PC-3 (cell line): ENCODE measurements at regions not wholly inside any gene's neighbourhood (a gene's known extent, or its start where the extent isn't known, plus 50 kb on each side); places are given as distances from the start of the nearest gene placed in this dataset.

Experiments
- ATAC-seq: fragments of 200-7000 bp; cut with Tn5 transposase; 2 replicates; pipeline ENCODE4 v1.9.1; 2020; ENCODE audit warnings: mild to moderate bottlenecking, moderate library complexity
- BruUV-seq: library from RNA; stranded (reverse); fragments of 400-500 nt; replicated peaks from 2 replicates; lab custom pipeline; 2021; lab: Mats Ljungman, UMichigan
- CTCF ChIA-PET: fragments of 300-600 bp; sonication (Branson Sonifier 250); formaldehyde crosslinking; loops from one replicate; lab custom pipeline; 2022; ENCODE audit warnings: antibody characterized with exemption; lab: Charles Lee
- POLR2A ChIA-PET: fragments of 300-600 bp; sonication (Branson Sonifier 250); formaldehyde crosslinking; loops from one replicate; lab custom pipeline; 2022; ENCODE audit warnings: antibody characterized with exemption; ENCODE audit not compliant: unreplicated experiment; lab: Charles Lee
- DNase-seq: peaks from one replicate; pipeline ENCODE4 v3.0.0-alpha.2; 2015
- H2AFZ ChIP-seq: fragments of 300-600 bp; sonication (generic); 2 replicates; pipeline ENCODE4 v1.6.0; 2016; ENCODE audit warnings: antibody characterized with exemption, low read length
- H3F3A ChIP-seq: fragments of 300-600 bp; sonication (generic); one replicate; pipeline ENCODE4 v1.6.0; 2017; ENCODE audit warnings: antibody characterized with exemption, low read length, control low read depth, mild to moderate bottlenecking; ENCODE audit not compliant: unreplicated experiment
- H3K27ac ChIP-seq: fragments of 300-600 bp; sonication (generic); 2 replicates; pipeline ENCODE4 v1.5.1; 2016; ENCODE audit warnings: mild to moderate bottlenecking, low read length
- H3K27me3 ChIP-seq: fragments of 300-600 bp; sonication (generic); 2 replicates; pipeline ENCODE4 v1.6.1; 2016; ENCODE audit warnings: low read length, mixed read lengths
- H3K36me3 ChIP-seq: fragments of 300-600 bp; sonication (generic); 2 replicates; pipeline ENCODE4 v1.6.1; 2016; ENCODE audit warnings: low read depth, mixed run types, low read length, mixed read lengths
- H3K4me1 ChIP-seq: fragments of 300-600 bp; sonication (generic); 2 replicates; pipeline ENCODE4 v1.5.1; 2016; ENCODE audit warnings: low read length; ENCODE audit not compliant: insufficient read depth
- H3K4me2 ChIP-seq: fragments of 300-600 bp; sonication (generic); 2 replicates; pipeline ENCODE4 v1.6.0; 2016; ENCODE audit warnings: low read length
- H3K4me3 ChIP-seq: fragments of 300-600 bp; sonication (generic); 2 replicates; pipeline ENCODE4 v1.5.1; 2016; ENCODE audit warnings: mild to moderate bottlenecking, low read length, mixed read lengths
- H3K79me2 ChIP-seq: fragments of 300-600 bp; sonication (generic); 2 replicates; pipeline ENCODE4 v1.6.1; 2017; ENCODE audit warnings: low read length, mixed read lengths
- H3K9ac ChIP-seq: fragments of 300-600 bp; sonication (generic); 2 replicates; pipeline ENCODE4 v1.6.0; 2016; ENCODE audit warnings: mild to moderate bottlenecking, low read length
- H3K9me2 ChIP-seq: fragments of 300-600 bp; sonication (generic); replicated peaks from 2 replicates; pipeline ENCODE4 v1.6.1; 2016; ENCODE audit warnings: mixed run types, low read length, mixed read lengths
- H3K9me3 ChIP-seq: fragments of 300-600 bp; sonication (generic); 2 replicates; pipeline ENCODE4 v1.6.1; 2016; ENCODE audit warnings: low read length, mixed read lengths
- H4K20me1 ChIP-seq: fragments of 300-600 bp; sonication (generic); 2 replicates; pipeline ENCODE4 v1.6.1; 2016; ENCODE audit warnings: low read length, mixed read lengths
- CTCF ChIP-seq: fragments of 300-600 bp; sonication (generic); conservative IDR thresholded peaks from 2 replicates; pipeline ENCODE4 v1.5.1; 2017; ENCODE audit warnings: antibody characterized with exemption, low read depth, mild to moderate bottlenecking, low read length
- EZH2 ChIP-seq: fragments of 300-600 bp; sonication (generic); IDR thresholded peaks from one replicate; pipeline ENCODE4 v1.6.1; 2017; ENCODE audit warnings: antibody characterized with exemption, mild to moderate bottlenecking, low read length; ENCODE audit not compliant: unreplicated experiment
- EZH2phosphoT487 ChIP-seq: fragments of 300-600 bp; sonication (generic); IDR thresholded peaks from 2 replicates; pipeline ENCODE4 v1.6.1; 2018; ENCODE audit warnings: mild to moderate bottlenecking, antibody characterized with exemption, low read length, borderline replicate concordance
- intact Hi-C: fragments of 100-400 bp; cut with micrococcal nuclease; formaldehyde crosslinking; loops from 2 replicates; pipeline ENCODE4 v1.9.0; 2023

GRCh38 chr13:33639626-33640080 lies 178.3 kb upstream of the RFC3 start:
- no peak overlapping the region for H3K9ac ChIP-seq
- H3K27ac ChIP-seq: no peak overlapping the region
- H3K4me3 ChIP-seq: no peak overlapping the region
- ChIA-PET CTCF (no interaction called here), POLR2A (no interaction called here)
- no peak overlapping the region for H2AFZ ChIP-seq
- no peaks in the 10 kb centered on the region for H3K9me3 ChIP-seq
- DNase-seq (peak; percentile 39), ATAC-seq (no peak)
- no peaks in the 10 kb centered on the region for H3F3A ChIP-seq
- no peaks in the 10 kb centered on the region for H3K27me3 ChIP-seq
- H3K36me3 ChIP-seq: no peaks in the 10 kb centered on the region
- H3K4me1 ChIP-seq: peaks cover 15% of the 10 kb centered on the region
- no peak for TF ChIP-seq EZH2phosphoT487
- H3K9me2 ChIP-seq: no peaks in the 10 kb centered on the region
- H4K20me1 ChIP-seq: no peaks in the 10 kb centered on the region
- no peaks in the 10 kb centered on the region for H3K79me2 ChIP-seq
- intact Hi-C loops: no loop called here
- H3K4me2 ChIP-seq: no peak overlapping the region
- no TSS peak for BruUV-seq

- H3K4me1 ChIP-seq: peaks cover 15% of the 10 kb centered on the region
- H3K4me2 ChIP-seq: no peak overlapping the region
- no peaks in the 10 kb centered on the region for H3K27me3 ChIP-seq
- no peak overlapping the region for H3K9ac ChIP-seq
- H3K4me3 ChIP-seq: no peak overlapping the region
- H2AFZ ChIP-seq: no peak overlapping the region
- no peaks in the 10 kb centered on the region for H3K36me3 ChIP-seq
- no peaks in the 10 kb centered on the region for H3F3A ChIP-seq
- no peaks in the 10 kb centered on the region for H4K20me1 ChIP-seq
- TF ChIP-seq CTCF (no peak), EZH2 (no peak), EZH2phosphoT487 (no peak)
- DNase-seq (no peak), ATAC-seq (no peak)
- H3K27ac ChIP-seq: no peak overlapping the region
- intact Hi-C loops: no loop called here
- no peaks in the 10 kb centered on the region for H3K9me3 ChIP-seq
- BruUV-seq: no TSS peak
- no peaks in the 10 kb centered on the region for H3K9me2 ChIP-seq
- H3K79me2 ChIP-seq: no peaks in the 10 kb centered on the region
- CTCF ChIA-PET: no interaction called here
- POLR2A ChIA-PET: interaction anchor here (0.7 kb wide), 1 partner anchor 146 kb away, joined by 4 read pairs; no protein-coding TSS in a partner anchor
These were observed 177.1 kb upstream of the RFC3 start for GRCh38 chr13:33640832-33641231.

GRCh38 chr13:33642374-33643065 lies 175.4 kb upstream of the RFC3 start:
- POLR2A ChIA-PET: no interaction called here

More at GRCh38 chr13:33642374-33643065, 175.4 kb upstream of the RFC3 start:
- Histone ChIP-seq H3K27ac (no peak overlapping the region), H3K79me2 (no peaks in the 10 kb centered on the region), H3K27me3 (no peaks in the 10 kb centered on the region), H3K9me2 (no peaks in the 10 kb centered on the region), H3K4me2 (no peak overlapping the region), H3K4me3 (no peak overlapping the region), H3K4me1 (peaks cover 15% of the 10 kb centered on the region), H4K20me1 (no peaks in the 10 kb centered on the region), H3K36me3 (no peaks in the 10 kb centered on the region), H3K9me3 (no peaks in the 10 kb centered on the region), H3F3A (no peaks in the 10 kb centered on the region), H3K9ac (no peak overlapping the region), H2AFZ (no peak overlapping the region)
- DNase-seq (peak; percentile 32), ATAC-seq (no peak)
- intact Hi-C loops: no loop called here
- no TSS peak for BruUV-seq
- CTCF ChIA-PET: no interaction called here
- TF ChIP-seq CTCF: no peak
- TF ChIP-seq EZH2: no peak
- TF ChIP-seq EZH2phosphoT487: no peak
